KBM-7 (cell line): ENCODE measurements at regions not wholly inside any gene's neighbourhood (a gene's known extent, or its start where the extent isn't known, plus 50 kb on each side); places are given as distances from the start of the nearest gene placed in this dataset.

Experiments used
- DNase-seq: peaks from one replicate; pipeline ENCODE4 v3.0.0-alpha.2; 2015
- in situ Hi-C: fragments of 300-500 bp; cut with MboI; formaldehyde crosslinking; loops from 2 replicates; pipeline ENCODE4 v1.14.3; 2020; ENCODE audit warnings: low sequenced_read_pairs, low pct_unique_long_range_greater_than_20kb, mixed read lengths

GRCh38 chr2:136357007-136357380, 239.0 kb upstream of the CXCR4 start:
- DNase-seq, result no peak
- in situ Hi-C loops, result no loop called here

GRCh38 chr2:136356125-136357006, 238.4 kb upstream of the CXCR4 start:
- in situ Hi-C loops, result no loop called here
- no peak for DNase-seq

GRCh38 chr2:136351684-136352083, 233.7 kb upstream of the CXCR4 start:
- in situ Hi-C loops, result no loop called here
- no peak for DNase-seq

GRCh38 chr2:136347981-136348380, 230.0 kb upstream of the CXCR4 start:
- peak; percentile 26 for DNase-seq
- in situ Hi-C loops, result no loop called here

- in situ Hi-C loops, result no loop called here
- DNase-seq, result no peak
These were observed 226.4 kb upstream of the CXCR4 start for GRCh38 chr2:136344339-136344738.

- no peak for DNase-seq
- in situ Hi-C loops, result no loop called here
These were observed 224.2 kb upstream of the CXCR4 start for GRCh38 chr2:136342138-136342537.

- DNase-seq, result no peak
- in situ Hi-C loops, result no loop called here
These were observed 217.0 kb upstream of the CXCR4 start for GRCh38 chr2:136334967-136335366.

GRCh38 chr2:136332436-136333095, 214.6 kb upstream of the CXCR4 start:
- in situ Hi-C loops, result no loop called here
- no peak for DNase-seq

- no peak for DNase-seq
- in situ Hi-C loops, result no loop called here
These were observed 213.3 kb upstream of the CXCR4 start for GRCh38 chr2:136331226-136331625.

GRCh38 chr2:136328207-136328795, 210.4 kb upstream of the CXCR4 start:
- in situ Hi-C loops, result no loop called here

GRCh38 chr2:136327162-136327852, 209.4 kb upstream of the CXCR4 start:
- in situ Hi-C loops, result no loop called here
- no peak for DNase-seq

More at GRCh38 chr2:136328207-136328795, 210.4 kb upstream of the CXCR4 start:
- no peak for DNase-seq

GRCh38 chr2:136325844-136326331, 207.9 kb upstream of the CXCR4 start:
- DNase-seq, result no peak
- in situ Hi-C loops, result no loop called here

- in situ Hi-C loops, result no loop called here
- peak; percentile 57 for DNase-seq
These were observed 207.0 kb upstream of the CXCR4 start for GRCh38 chr2:136324966-136325365.

- in situ Hi-C loops, result no loop called here
These were observed 206.0 kb upstream of the CXCR4 start for GRCh38 chr2:136323935-136324334.

GRCh38 chr2:136323195-136323594, 205.2 kb upstream of the CXCR4 start:
- no peak for DNase-seq
- in situ Hi-C loops, result no loop called here

More at GRCh38 chr2:136323935-136324334, 206.0 kb upstream of the CXCR4 start:
- no peak for DNase-seq

- DNase-seq, result no peak
- in situ Hi-C loops, result no loop called here
These were observed 204.5 kb upstream of the CXCR4 start for GRCh38 chr2:136322428-136322827.

- in situ Hi-C loops, result no loop called here
- DNase-seq, result no peak
These were observed 201.7 kb upstream of the CXCR4 start for GRCh38 chr2:136319651-136320050.

- peak; percentile 45 for DNase-seq
- in situ Hi-C loops, result no loop called here
These were observed 201.3 kb upstream of the CXCR4 start for GRCh38 chr2:136319237-136319636.

GRCh38 chr2:136314240-136314639, 196.3 kb upstream of the CXCR4 start:
- no peak for DNase-seq
- in situ Hi-C loops, result no loop called here
